Psoas muscle (tissue), 7 donors: ENCODE measurements at regions not wholly inside any gene's neighbourhood (a gene's known extent, or its start where the extent isn't known, plus 50 kb on each side); places are given as distances from the start of the nearest gene placed in this dataset.

Experiments used
- ATAC-seq, 4 donors: fragments of 200-7000 bp; cut with Tn5 transposase; one replicate each; pipeline ENCODE4 v1.9.1; 2020; ENCODE audit warnings: moderate library complexity in 3 of 4, mild to moderate bottlenecking in 2 of 4
- DNase-seq, 2 donors: peaks; one replicate each; pipeline ENCODE4 v3.0.0-alpha.2; 2020
- H3K27ac ChIP-seq: fragments of 200-600 bp; one replicate; pipeline ENCODE4 v1.8.0; 2022
- H3K27me3 ChIP-seq, 3 donors: fragments of 200-600 bp in 1 of 3; one replicate each; pipeline versions ENCODE4 v1.6.1 to v1.8.0; 2013 to 2022; ENCODE audit warnings: low read length in 2 of 3, mild to moderate bottlenecking in 2 of 3, moderate library complexity in 1 of 3; ENCODE audit not compliant: insufficient read depth in 3 of 3
- H3K36me3 ChIP-seq, 2 donors: fragments of 200-600 bp in 1 of 2; one replicate each; pipeline versions ENCODE4 v1.6.1 to v1.8.0; 2013 to 2022; ENCODE audit warnings: low read depth in 1 of 2, mild to moderate bottlenecking in 1 of 2, moderate library complexity in 1 of 2; ENCODE audit not compliant: insufficient read depth in 1 of 2
- H3K4me1 ChIP-seq: fragments of 200-600 bp; one replicate; pipeline ENCODE4 v1.8.0; 2022
- H3K4me3 ChIP-seq: fragments of 200-600 bp; one replicate; pipeline ENCODE4 v1.8.0; 2022; ENCODE audit warnings: mild to moderate bottlenecking
- H3K9me3 ChIP-seq: fragments of 200-600 bp; one replicate; pipeline ENCODE4 v1.8.0; 2022
- WGBS, 3 donors: extraction: QIAGEN DNeasy Blood & Tissue Kit; methylation state at CpG; one replicate each; pipeline versions ENCODE4 v1.1.6 to v1.1.7; 2013; 5-methylcytosine and 5-hydroxymethylcytosine counted together
- intact Hi-C, 2 donors: fragments of 100-400 bp; cut with DNase I; formaldehyde crosslinking; loops; one replicate each; pipeline versions ENCODE4 v1.11.0 to v1.14.2; 2022
- TF ChIP-seq, protein P1 (sequence below): fragments of 200-600 bp; IDR thresholded peaks from one replicate; pipeline ENCODE4 v1.8.0; 2022; ENCODE audit warnings: antibody characterized with exemption
- donor health status: healthy with polysubstance abuse.
- donor health status: DM: no; HTN: no; CAD: no; lungs with moderate emphysema.
- donor health status: Bipolar disorder and iron deficiency.
- donor health status: healthy.
- donor health status: DM: yes; HTN: yes; CAD: no.
- donor health status: DM: no; HTN: no; CAD: no.
- donor health status: DM: yes; HTN: yes; CAD: no.

DNA sequence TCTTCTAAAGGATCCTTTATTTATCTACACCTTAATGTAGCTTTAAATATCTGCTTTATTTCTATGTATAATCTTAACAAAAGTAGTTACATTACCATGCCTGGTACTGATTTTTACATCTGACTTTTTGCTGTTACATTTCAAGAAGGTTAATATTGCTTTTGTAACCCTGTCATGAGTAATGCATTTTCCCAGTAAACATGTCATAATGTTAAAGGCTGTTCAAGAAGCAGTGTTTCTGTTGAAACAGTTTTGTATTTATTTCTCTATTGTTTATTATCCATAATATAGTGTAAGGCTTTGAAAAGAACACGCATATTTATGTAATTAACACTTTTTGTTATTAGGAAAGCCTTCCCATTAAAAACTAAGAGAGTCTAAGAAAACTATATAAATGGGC, 98.5 kb upstream of the SOX2 start:
- no peaks in the 10 kb centered on the region for H3K36me3 ChIP-seq
- H3K4me3 ChIP-seq, result no peak overlapping the region
- no peak overlapping the region for H3K27ac ChIP-seq
- TF ChIP-seq, protein P1, sequence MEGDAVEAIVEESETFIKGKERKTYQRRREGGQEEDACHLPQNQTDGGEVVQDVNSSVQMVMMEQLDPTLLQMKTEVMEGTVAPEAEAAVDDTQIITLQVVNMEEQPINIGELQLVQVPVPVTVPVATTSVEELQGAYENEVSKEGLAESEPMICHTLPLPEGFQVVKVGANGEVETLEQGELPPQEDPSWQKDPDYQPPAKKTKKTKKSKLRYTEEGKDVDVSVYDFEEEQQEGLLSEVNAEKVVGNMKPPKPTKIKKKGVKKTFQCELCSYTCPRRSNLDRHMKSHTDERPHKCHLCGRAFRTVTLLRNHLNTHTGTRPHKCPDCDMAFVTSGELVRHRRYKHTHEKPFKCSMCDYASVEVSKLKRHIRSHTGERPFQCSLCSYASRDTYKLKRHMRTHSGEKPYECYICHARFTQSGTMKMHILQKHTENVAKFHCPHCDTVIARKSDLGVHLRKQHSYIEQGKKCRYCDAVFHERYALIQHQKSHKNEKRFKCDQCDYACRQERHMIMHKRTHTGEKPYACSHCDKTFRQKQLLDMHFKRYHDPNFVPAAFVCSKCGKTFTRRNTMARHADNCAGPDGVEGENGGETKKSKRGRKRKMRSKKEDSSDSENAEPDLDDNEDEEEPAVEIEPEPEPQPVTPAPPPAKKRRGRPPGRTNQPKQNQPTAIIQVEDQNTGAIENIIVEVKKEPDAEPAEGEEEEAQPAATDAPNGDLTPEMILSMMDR, result no peak
- H3K27me3 ChIP-seq, result no peaks in the 10 kb centered on the region
- ATAC-seq, result no peak
- intact Hi-C loops, result no loop called here
- WGBS, 3 donors, result 80 to 96% (median 90%) methylated on average over 1 of the region's 1 CpG
- H3K4me1 ChIP-seq, result peaks cover 5% of the 10 kb centered on the region
- H3K9me3 ChIP-seq, result no peaks in the 10 kb centered on the region
- no peak for DNase-seq

DNA sequence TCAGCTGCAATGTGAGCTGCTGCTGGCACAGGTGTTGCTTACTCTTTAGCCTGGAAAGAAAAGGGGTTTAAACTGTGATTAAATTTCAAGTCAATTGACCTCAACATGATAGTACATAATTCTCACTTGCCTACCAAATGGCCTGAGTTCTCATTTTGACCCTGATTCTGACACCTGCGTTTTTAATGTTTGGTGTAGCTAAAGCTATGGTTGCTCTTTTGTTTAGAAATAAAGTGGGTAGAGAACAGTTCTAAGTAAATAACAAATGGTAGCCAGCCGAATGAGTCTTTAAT, 100.8 kb upstream of the SOX2 start:
- Histone ChIP-seq H3K27me3 (no peaks in the 10 kb centered on the region), H3K36me3 (no peaks in the 10 kb centered on the region), H3K4me1 (peaks cover 5% of the 10 kb centered on the region), H3K9me3 (no peaks in the 10 kb centered on the region), H3K4me3 (no peak overlapping the region), H3K27ac (no peak overlapping the region)
- whole genome bisulfite sequencing, 3 donors, result 24 to 46% (median 38%) methylated on average over 2 of the region's 2 CpGs
- intact Hi-C loops, result no loop called here
- no peak for DNase-seq
- no peak for ATAC-seq
- TF ChIP-seq, protein P1, result no peak

DNA sequence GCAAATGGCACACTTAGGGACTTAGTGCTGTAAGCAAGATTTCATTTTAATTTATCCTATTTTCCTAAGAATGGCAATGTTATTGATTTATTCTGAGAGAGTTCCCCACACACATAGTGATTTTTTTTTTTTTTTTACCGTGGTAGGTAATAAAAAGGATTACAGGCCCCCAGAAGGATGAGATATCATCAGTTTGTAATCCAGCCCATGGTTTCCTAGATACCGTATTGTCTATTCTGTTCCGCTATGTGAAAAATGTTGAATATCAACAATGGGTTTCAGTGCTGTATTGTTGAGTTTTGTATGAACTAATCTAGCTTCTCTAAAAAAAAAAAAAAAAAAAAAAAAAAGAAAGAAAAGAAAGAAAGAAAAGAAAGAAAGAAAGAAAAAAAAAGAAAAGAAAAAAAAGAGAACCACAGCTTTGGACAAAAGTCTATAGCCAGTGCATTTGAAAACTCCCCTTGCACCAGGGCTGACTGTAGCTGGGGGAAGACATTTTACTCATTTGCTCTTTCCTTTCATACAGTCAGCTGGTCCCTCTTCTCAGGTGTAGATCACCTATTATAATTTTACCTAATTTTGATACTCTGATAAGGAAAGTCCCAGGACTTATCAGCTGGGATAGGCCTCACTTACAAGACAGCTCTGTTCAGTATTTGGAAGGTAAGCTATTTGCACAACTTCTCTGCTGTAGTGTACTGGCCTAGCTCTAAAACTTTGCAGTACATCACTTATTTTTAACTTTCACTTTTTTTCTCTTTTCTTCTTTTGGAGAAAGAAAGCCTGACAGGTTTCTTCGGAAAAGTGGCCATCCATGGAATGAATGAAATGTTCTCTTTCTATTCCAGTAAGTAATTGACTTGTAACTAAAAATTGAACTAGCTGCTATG, 101.4 kb upstream of the SOX2 start:
- no peaks in the 10 kb centered on the region for H3K36me3 ChIP-seq
- peaks cover 5% of the 10 kb centered on the region for H3K4me1 ChIP-seq
- intact Hi-C loops, result no loop called here
- H3K9me3 ChIP-seq, result no peaks in the 10 kb centered on the region
- ATAC-seq, result no peak
- 49 to 55% (median 51%) methylated on average over 4 of the region's 4 CpGs for WGBS, 3 donors
- no peak for DNase-seq
- H3K4me3 ChIP-seq, result no peak overlapping the region
- no peaks in the 10 kb centered on the region for H3K27me3 ChIP-seq
- TF ChIP-seq, protein P1, result no peak
- H3K27ac ChIP-seq, result no peak overlapping the region

DNA sequence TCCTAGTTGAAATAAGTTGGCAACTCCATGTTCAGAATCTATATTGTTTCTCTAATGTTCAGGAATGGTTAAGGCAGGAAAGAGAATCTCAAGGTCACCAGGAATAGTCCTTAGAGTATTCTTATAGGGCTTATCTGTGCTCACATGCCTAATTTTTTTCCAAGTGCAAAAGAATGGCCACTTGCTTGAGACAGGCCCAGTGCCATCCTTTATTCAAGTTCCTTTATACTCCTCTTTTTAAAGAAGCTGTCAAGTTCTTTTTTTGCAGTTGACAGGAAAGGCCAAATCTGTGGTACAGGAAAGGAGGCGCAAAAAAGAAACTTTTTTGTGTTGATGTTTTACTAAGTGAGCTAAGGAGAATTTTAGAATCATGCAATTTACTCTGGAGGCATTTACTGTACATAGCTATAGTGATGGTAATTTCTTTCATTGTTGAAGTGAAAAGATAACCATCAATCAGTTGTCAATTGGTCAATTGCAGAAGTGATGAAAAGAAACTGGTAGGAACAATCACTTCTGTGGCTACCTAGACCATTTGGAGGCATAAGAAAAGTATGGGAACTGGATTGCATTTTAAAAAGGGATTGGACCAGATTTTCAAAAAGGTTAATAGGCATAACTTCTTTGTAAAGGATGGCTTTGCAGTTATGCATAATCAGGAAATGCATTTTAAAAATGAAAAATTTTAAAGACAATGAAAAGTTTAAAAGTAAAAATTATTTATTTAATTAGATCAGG, 102.5 kb upstream of the SOX2 start:
- intact Hi-C loops, result no loop called here
- peaks cover 5% of the 10 kb centered on the region for H3K4me1 ChIP-seq
- H3K4me3 ChIP-seq, result no peak overlapping the region
- 83 to 88% (median 87%) methylated on average over 1 of the region's 1 CpG for WGBS, 3 donors
- no peak for DNase-seq
- H3K27me3 ChIP-seq, result no peaks in the 10 kb centered on the region
- TF ChIP-seq, protein P1, result no peak
- ATAC-seq, result no peak
- H3K9me3 ChIP-seq, result no peaks in the 10 kb centered on the region
- no peak overlapping the region for H3K27ac ChIP-seq
- no peaks in the 10 kb centered on the region for H3K36me3 ChIP-seq
